GM21526 (cell line): ENCODE measurements at regions not wholly inside any gene's neighbourhood (a gene's known extent, or its start where the extent isn't known, plus 50 kb on each side); places are given as distances from the start of the nearest gene placed in this dataset.
"Not testable (repeated sequence)": the region's sequence is repeated elsewhere in the genome, so short reads cannot be mapped to it uniquely, and the experiment has no call there.

Experiments used
- ATAC-seq: cut with Tn5 transposase; IDR thresholded peaks from one replicate; pipeline ENCODE4 v1.9.1; 2021; ENCODE audit warnings: moderate library complexity; ENCODE audit not compliant: unreplicated experiment, low FRiP score

- ATAC-seq, result no peak
These were observed 79.7 kb upstream of the CCND2 start for GRCh38 chr12:4193821-4194220.

- no peak for ATAC-seq
These were observed 81.9 kb upstream of the CCND2 start for GRCh38 chr12:4191642-4192041.

GRCh38 chr12:4191149-4191548 lies 82.4 kb upstream of the CCND2 start:
- no peak for ATAC-seq

- ATAC-seq, result no peak
These were observed 83.0 kb upstream of the CCND2 start for GRCh38 chr12:4190366-4191063.

GRCh38 chr12:4189721-4190120 lies 83.8 kb upstream of the CCND2 start:
- no peak for ATAC-seq

GRCh38 chr12:4187916-4188315 lies 85.6 kb upstream of the CCND2 start:
- no peak for ATAC-seq

- not testable (repeated sequence) for ATAC-seq
These were observed 86.2 kb upstream of the CCND2 start for GRCh38 chr12:4187315-4187714.

GRCh38 chr12:4178424-4179170 lies 95.0 kb upstream of the CCND2 start:
- no peak for ATAC-seq

- no peak for ATAC-seq
These were observed 96.3 kb upstream of the CCND2 start for GRCh38 chr12:4177262-4177661.

- no peak for ATAC-seq
These were observed 97.4 kb upstream of the CCND2 start for GRCh38 chr12:4176168-4176567.

GRCh38 chr12:4174417-4174816 lies 99.1 kb upstream of the CCND2 start:
- ATAC-seq, result no peak

- no peak for ATAC-seq
These were observed 100.6 kb upstream of the CCND2 start for GRCh38 chr12:4172999-4173398.

GRCh38 chr12:4171742-4172141 lies 101.8 kb upstream of the CCND2 start:
- ATAC-seq, result no peak

GRCh38 chr12:4169959-4170358 lies 103.6 kb upstream of the CCND2 start:
- ATAC-seq, result no peak

GRCh38 chr12:4169531-4169930 lies 104.0 kb upstream of the CCND2 start:
- ATAC-seq, result no peak

GRCh38 chr12:4168036-4168435 lies 105.5 kb upstream of the CCND2 start:
- ATAC-seq, result no peak

GRCh38 chr12:4164559-4165558 lies 108.7 kb upstream of the CCND2 start:
- ATAC-seq, result peak; percentile 66

GRCh38 chr12:4164188-4164558 lies 109.4 kb upstream of the CCND2 start:
- no peak for ATAC-seq

- ATAC-seq, result no peak
These were observed 111.8 kb upstream of the CCND2 start for GRCh38 chr12:4161718-4162117.

GRCh38 chr12:4160314-4161040 lies 113.1 kb upstream of the CCND2 start:
- no peak for ATAC-seq
